AG09309 (cell line): ENCODE measurements at regions not wholly inside any gene's neighbourhood (a gene's known extent, or its start where the extent isn't known, plus 50 kb on each side); places are given as distances from the start of the nearest gene placed in this dataset.

Source experiments
- DNase-seq: peaks from one replicate; pipeline ENCODE4 v3.0.0-alpha.2; 2010; ENCODE audit warnings: low read depth
- H3K4me3 ChIP-seq: 2 replicates; pipeline ENCODE4 v1.5.1; 2011; ENCODE audit warnings: mild to moderate bottlenecking, low read depth, low read length, moderate library complexity; ENCODE audit not compliant: control insufficient read depth
- TF ChIP-seq, protein P1 (sequence below): IDR thresholded peaks from 2 replicates; pipeline ENCODE4 v1.5.1; 2011; ENCODE audit warnings: mild to moderate bottlenecking, low read depth, low read length, inconsistent platforms; ENCODE audit not compliant: insufficient read depth, control insufficient read depth; ENCODE audit errors: missing control alignments

DNA sequence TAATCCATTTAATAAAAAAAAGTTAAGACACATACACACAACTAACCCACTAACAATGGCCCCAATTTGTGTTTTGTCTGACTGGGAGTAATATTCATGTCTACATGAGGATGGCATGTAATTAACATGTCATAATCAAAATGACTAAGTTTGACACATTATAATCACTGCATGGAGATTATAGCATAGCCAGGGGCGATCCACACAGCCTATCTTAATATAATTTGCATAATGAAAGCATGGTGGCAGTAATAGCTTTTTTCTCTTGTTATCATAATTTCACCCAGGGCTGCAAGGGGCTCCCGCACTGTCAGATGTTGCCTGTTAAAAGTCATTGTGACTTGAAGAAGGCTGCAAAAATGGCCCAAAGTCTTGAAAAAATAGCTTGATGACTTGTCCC is 243.7 kb downstream of the SMAD2 start:
- TF ChIP-seq, protein P1, sequence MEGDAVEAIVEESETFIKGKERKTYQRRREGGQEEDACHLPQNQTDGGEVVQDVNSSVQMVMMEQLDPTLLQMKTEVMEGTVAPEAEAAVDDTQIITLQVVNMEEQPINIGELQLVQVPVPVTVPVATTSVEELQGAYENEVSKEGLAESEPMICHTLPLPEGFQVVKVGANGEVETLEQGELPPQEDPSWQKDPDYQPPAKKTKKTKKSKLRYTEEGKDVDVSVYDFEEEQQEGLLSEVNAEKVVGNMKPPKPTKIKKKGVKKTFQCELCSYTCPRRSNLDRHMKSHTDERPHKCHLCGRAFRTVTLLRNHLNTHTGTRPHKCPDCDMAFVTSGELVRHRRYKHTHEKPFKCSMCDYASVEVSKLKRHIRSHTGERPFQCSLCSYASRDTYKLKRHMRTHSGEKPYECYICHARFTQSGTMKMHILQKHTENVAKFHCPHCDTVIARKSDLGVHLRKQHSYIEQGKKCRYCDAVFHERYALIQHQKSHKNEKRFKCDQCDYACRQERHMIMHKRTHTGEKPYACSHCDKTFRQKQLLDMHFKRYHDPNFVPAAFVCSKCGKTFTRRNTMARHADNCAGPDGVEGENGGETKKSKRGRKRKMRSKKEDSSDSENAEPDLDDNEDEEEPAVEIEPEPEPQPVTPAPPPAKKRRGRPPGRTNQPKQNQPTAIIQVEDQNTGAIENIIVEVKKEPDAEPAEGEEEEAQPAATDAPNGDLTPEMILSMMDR, result no peak
- DNase-seq, result no peak
- H3K4me3 ChIP-seq, result no peak overlapping the region

DNA sequence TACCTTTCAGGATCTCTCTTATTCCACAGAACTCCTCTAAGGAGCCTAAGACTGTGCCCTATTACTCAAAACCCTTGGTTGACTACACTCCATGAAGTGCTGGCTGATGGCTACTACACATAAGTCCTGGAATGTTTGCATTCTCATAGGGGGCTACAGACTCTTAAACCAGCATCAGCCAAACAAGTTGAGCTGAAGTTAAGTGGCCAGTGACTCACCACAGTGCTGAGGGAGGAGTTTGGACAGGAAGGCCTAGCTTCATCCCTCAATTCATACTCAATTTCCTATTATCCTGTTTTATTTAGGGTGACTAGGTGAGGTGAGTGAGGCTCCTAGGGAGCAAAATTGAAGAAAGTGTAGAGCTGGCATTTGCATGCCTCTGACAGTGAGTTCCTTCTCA is 246.7 kb downstream of the SMAD2 start:
- no peak overlapping the region for H3K4me3 ChIP-seq
- no peak for DNase-seq
- TF ChIP-seq, protein P1, result no peak

DNA sequence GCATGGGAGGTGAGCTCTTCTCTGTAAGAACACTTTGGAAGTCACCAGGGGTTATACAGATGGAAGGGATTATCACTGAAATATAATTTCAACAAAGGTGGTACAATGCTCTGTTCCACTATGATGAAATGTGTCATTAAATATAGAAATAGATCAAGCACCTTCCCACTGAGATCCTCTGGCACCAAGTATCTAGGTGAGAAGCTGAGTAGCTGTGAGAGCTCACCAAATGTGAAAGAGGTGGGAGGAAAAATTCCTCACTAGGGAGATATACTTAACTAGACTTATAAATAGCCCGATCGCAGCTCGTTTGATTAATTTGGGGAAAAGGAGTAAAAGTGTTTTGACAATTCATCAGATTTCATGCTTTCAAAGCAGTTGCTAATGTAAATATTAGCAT is 247.6 kb downstream of the SMAD2 start:
- H3K4me3 ChIP-seq, result no peak overlapping the region
- DNase-seq, result no peak
- TF ChIP-seq, protein P1, result no peak

DNA sequence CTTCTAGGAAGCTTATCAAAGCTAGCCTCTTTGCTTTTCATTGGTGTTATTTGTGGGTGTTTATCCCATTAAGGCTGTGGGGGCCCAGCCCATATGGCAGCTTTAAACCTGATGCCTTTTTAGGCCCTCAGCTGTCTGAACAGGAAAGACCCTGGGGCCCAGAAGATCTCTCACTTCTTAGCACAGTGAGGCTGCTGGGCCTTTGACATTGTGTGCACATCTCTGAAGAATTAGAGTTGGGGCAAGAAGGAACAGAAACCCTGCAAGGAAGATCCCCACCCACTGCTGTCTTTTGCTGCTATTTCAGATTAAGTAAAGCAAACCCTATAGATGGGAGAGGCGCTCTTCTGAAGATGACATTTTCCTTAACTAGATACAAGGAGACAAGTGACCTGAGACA is 250.0 kb downstream of the SMAD2 start:
- TF ChIP-seq, protein P1, result no peak
- DNase-seq, result no peak
- no peak overlapping the region for H3K4me3 ChIP-seq

DNA sequence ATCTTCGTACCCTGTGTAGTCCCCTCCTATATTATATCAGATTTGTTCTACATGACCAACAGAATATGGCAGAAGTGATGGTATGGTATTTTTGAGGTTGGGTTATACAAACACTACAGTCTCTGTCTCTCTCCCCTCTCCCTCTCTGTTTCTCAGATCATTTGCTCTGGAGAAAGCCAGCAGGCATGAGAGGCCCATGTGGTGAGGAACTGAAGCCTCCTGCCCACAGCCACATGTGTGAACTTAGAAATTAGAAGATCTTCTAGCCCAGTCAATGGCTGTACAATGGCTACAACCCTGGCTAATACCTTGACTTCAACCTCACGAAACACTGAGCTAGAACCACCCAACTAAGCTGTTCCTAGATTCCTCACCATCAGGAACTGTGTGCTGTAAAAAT is 250.6 kb downstream of the SMAD2 start:
- TF ChIP-seq, protein P1, result no peak
- no peak for DNase-seq
- no peak overlapping the region for H3K4me3 ChIP-seq

DNA sequence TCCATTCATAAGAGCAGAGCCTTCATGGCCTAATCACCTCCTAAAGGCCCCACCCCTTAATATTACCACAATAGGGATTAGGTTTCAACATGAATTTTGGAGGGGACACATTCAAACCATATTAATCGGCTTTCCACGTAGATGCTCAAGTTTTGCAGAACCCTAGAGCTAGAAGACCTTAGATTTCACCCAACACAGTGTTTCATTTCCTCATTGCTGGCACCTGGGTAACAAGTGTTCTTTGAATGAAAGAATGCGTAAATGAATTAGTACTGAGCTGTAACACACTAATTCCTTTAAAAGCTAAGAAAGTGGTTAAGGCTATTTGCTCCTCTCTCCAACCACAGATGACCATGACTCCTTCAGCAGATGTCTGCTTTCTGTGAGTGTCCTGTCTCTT is 252.5 kb downstream of the SMAD2 start:
- TF ChIP-seq, protein P1, result no peak
- H3K4me3 ChIP-seq, result no peak overlapping the region
- DNase-seq, result no peak

DNA sequence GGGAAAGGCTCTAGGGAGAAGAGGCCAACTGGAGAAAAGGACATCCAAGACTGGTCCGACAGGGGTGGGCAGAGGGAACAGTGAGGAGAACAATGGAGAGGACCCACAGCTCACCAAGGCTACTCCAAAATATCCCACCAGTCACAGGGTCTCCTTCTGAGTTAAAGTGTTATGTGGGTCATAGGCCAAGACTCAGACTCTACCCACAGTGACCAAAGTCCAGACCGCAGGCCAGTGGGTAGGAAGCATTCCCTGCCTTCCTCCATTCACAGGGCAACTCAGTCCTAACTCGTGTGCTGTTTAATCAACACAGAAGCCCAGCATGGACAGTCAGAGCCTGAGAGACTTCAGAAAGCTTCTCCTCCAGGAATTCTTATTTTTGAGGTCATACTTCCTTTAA is 260.6 kb downstream of the SMAD2 start:
- DNase-seq, result no peak
- TF ChIP-seq, protein P1, result no peak
- no peak overlapping the region for H3K4me3 ChIP-seq
